Esophagus muscularis mucosa (tissue), 3 donors: ENCODE measurements at regions not wholly inside any gene's neighbourhood (a gene's known extent, or its start where the extent isn't known, plus 50 kb on each side); places are given as distances from the start of the nearest gene placed in this dataset.

ENCODE experiments used
- CTCF ChIP-seq, 3 experiments: fragments of 200-600 bp in 2 of 3; fragments of 450-650 bp in 1 of 3; sonication (generic) in 2 of 3; IDR thresholded peaks; one replicate each; pipeline ENCODE4 v1.5.1; 2017 to 2019; ENCODE audit warnings: antibody characterized with exemption in 3 of 3, mild to moderate bottlenecking in 2 of 3, moderate library complexity in 1 of 3
- POLR2AphosphoS5 ChIP-seq, 2 donors: sonication (generic); formaldehyde crosslinking; IDR thresholded peaks; one replicate each; pipeline ENCODE4 v1.6.1; 2017; ENCODE audit warnings: antibody characterized with exemption in 2 of 2

DNA sequence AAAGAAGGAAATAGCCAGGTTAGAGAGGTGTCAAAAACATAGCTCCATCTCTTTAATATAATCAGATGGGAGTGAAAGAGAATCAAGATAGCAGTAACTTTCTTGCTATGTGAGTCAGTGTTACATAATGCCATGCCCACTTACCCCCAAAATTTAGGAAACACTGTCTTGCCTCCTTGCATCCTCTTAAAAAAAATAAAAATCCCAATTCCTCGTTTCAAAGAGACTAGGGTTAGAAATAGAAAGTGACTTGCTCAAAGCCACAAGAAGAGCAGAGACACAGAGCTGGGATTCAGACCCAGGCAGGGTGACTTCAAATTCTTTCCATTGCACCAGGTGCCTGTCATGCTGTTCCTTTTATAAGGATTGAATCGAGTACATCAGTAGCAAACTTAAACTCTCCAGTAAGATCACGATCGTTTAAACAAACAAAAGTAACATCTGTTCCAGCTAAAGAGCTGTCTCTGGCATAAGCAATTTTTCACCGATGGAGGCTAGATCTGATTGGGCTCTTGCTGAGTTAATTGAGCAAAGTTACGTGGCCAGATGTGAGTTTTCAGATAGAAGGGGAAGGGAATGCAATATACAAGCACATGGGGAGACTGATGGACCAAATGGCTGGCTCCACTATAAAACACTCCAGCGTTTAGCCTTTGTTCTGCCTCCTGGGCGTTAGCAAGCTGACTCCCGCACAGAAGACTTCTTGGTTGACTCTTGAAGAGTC lies 176.9 kb downstream of the PALM2AKAP2 start:
- no peak for TF ChIP-seq CTCF (IDR thresholded peaks at IDR 0.05)
- TF ChIP-seq POLR2AphosphoS5 (IDR thresholded peaks at IDR 0.05), result no peak
